Transverse colon (tissue), 4 donors: ENCODE measurements at regions not wholly inside any gene's neighbourhood (a gene's known extent, or its start where the extent isn't known, plus 50 kb on each side); places are given as distances from the start of the nearest gene placed in this dataset.

Experiments
- CTCF ChIP-seq, 5 experiments: fragments of 200-600 bp in 3 of 5; fragments of 450-650 bp in 2 of 5; sonication (generic) in 3 of 5; IDR thresholded peaks; 1 replicate in 2 of 5; 2 replicates in 3 of 5; pipeline ENCODE4 v1.5.1; 2016 to 2017; ENCODE audit warnings: antibody characterized with exemption in 5 of 5, inconsistent platforms in 3 of 5, mild to moderate bottlenecking in 2 of 5, moderate library complexity in 1 of 5
- EP300 ChIP-seq: sonication (generic); formaldehyde crosslinking; IDR thresholded peaks from one replicate; pipeline ENCODE4 v1.6.1; 2017; ENCODE audit warnings: antibody characterized with exemption, low read depth
- POLR2A ChIP-seq: fragments of 450-650 bp; IDR thresholded peaks from one replicate; pipeline ENCODE4 v1.6.1; 2016; ENCODE audit warnings: antibody characterized with exemption, mild to moderate bottlenecking, moderate library complexity
- POLR2AphosphoS5 ChIP-seq, 3 donors: sonication (generic); formaldehyde crosslinking; IDR thresholded peaks; one replicate each; pipeline ENCODE4 v1.6.1; 2016; ENCODE audit warnings: antibody characterized with exemption in 3 of 3

- TF ChIP-seq CTCF (IDR thresholded peaks at IDR 0.05) (no peak), POLR2A (no peak), POLR2AphosphoS5 (IDR thresholded peaks at IDR 0.05) (no peak), EP300 (no peak)
These were observed 71.2 kb upstream of the SLC38A2 start for GRCh38 chr12:46443594-46444263.
